ENCODE measurements at regions not wholly inside any gene's neighbourhood (a gene's known extent, or its start where the extent isn't known, plus 50 kb on each side); places are given as distances from the start of the nearest gene placed in this dataset.

- H3K9ac ChIP-seq (ENCODE audit: insufficient read length, low read depth), result no peak overlapping the region
- no peak for TF ChIP-seq YY1 (IDR thresholded peaks at IDR 0.05; ENCODE audit: insufficient read depth, insufficient read length)
- TF ChIP-seq SUZ12 (IDR thresholded peaks at IDR 0.05; ENCODE audit: extremely low read depth, insufficient read depth, insufficient read length), result no peak
- no peak for TF ChIP-seq ZNF274 (IDR thresholded peaks at IDR 0.05; ENCODE audit: low read depth, low read length)
- H3K4me1 ChIP-seq (ENCODE audit: insufficient read depth, insufficient read length), result no peaks in the 10 kb centered on the region
- H3K36me3 ChIP-seq (ENCODE audit: insufficient read depth, insufficient read length, low read length), result no peaks in the 10 kb centered on the region
- H3K27me3 ChIP-seq (ENCODE audit: insufficient read depth, insufficient read length), result no peaks in the 10 kb centered on the region
- H3K4me3 ChIP-seq (ENCODE audit: insufficient read length, low read depth), result no peak overlapping the region
- DNase-seq (ENCODE audit: low read depth, low spot score), result no peak
- no peaks in the 10 kb centered on the region for H3K9me3 ChIP-seq (ENCODE audit: insufficient read depth, low read length)
Measured at GRCh38 chr15:25613134-25613533, 174.3 kb upstream of the UBE3A start.

GRCh38 chr15:25611603-25612002, 172.8 kb upstream of the UBE3A start:
- Histone ChIP-seq H3K9me3 (ENCODE audit: insufficient read depth, low read length) (no peaks in the 10 kb centered on the region), H3K27me3 (ENCODE audit: insufficient read depth, insufficient read length) (no peaks in the 10 kb centered on the region), H3K4me1 (ENCODE audit: insufficient read depth, insufficient read length) (no peaks in the 10 kb centered on the region), H3K36me3 (ENCODE audit: insufficient read depth, insufficient read length, low read length) (no peaks in the 10 kb centered on the region), H3K9ac (ENCODE audit: insufficient read length, low read depth) (no peak overlapping the region), H3K4me3 (ENCODE audit: insufficient read length, low read depth) (no peak overlapping the region)
- TF ChIP-seq YY1 (IDR thresholded peaks at IDR 0.05; ENCODE audit: insufficient read depth, insufficient read length) (no peak), SUZ12 (IDR thresholded peaks at IDR 0.05; ENCODE audit: extremely low read depth, insufficient read depth, insufficient read length) (no peak), ZNF274 (IDR thresholded peaks at IDR 0.05; ENCODE audit: low read depth, low read length) (no peak)
- DNase-seq (ENCODE audit: low read depth, low spot score), result no peak

GRCh38 chr15:25609371-25609770, 170.5 kb upstream of the UBE3A start:
- H3K36me3 ChIP-seq (ENCODE audit: insufficient read depth, insufficient read length, low read length), result no peaks in the 10 kb centered on the region
- H3K9me3 ChIP-seq (ENCODE audit: insufficient read depth, low read length), result no peaks in the 10 kb centered on the region
- H3K27me3 ChIP-seq (ENCODE audit: insufficient read depth, insufficient read length), result no peaks in the 10 kb centered on the region
- DNase-seq (ENCODE audit: low read depth, low spot score), result no peak
- TF ChIP-seq SUZ12 (IDR thresholded peaks at IDR 0.05; ENCODE audit: extremely low read depth, insufficient read depth, insufficient read length) (no peak), YY1 (IDR thresholded peaks at IDR 0.05; ENCODE audit: insufficient read depth, insufficient read length) (no peak), ZNF274 (IDR thresholded peaks at IDR 0.05; ENCODE audit: low read depth, low read length) (no peak)
- no peak overlapping the region for H3K9ac ChIP-seq (ENCODE audit: insufficient read length, low read depth)
- H3K4me1 ChIP-seq (ENCODE audit: insufficient read depth, insufficient read length), result no peaks in the 10 kb centered on the region
- H3K4me3 ChIP-seq (ENCODE audit: insufficient read length, low read depth), result no peak overlapping the region

- no peak for TF ChIP-seq SUZ12 (IDR thresholded peaks at IDR 0.05; ENCODE audit: extremely low read depth, insufficient read depth, insufficient read length)
- no peak for TF ChIP-seq YY1 (IDR thresholded peaks at IDR 0.05; ENCODE audit: insufficient read depth, insufficient read length)
- no peak for TF ChIP-seq ZNF274 (IDR thresholded peaks at IDR 0.05; ENCODE audit: low read depth, low read length)
- Histone ChIP-seq H3K4me1 (ENCODE audit: insufficient read depth, insufficient read length) (no peaks in the 10 kb centered on the region), H3K9me3 (ENCODE audit: insufficient read depth, low read length) (no peaks in the 10 kb centered on the region), H3K4me3 (ENCODE audit: insufficient read length, low read depth) (no peak overlapping the region), H3K36me3 (ENCODE audit: insufficient read depth, insufficient read length, low read length) (no peaks in the 10 kb centered on the region), H3K9ac (ENCODE audit: insufficient read length, low read depth) (no peak overlapping the region), H3K27me3 (ENCODE audit: insufficient read depth, insufficient read length) (no peaks in the 10 kb centered on the region)
- DNase-seq (ENCODE audit: low read depth, low spot score), result no peak
Measured at GRCh38 chr15:25608926-25609325, 170.1 kb upstream of the UBE3A start.

- TF ChIP-seq SUZ12 (IDR thresholded peaks at IDR 0.05; ENCODE audit: extremely low read depth, insufficient read depth, insufficient read length), result no peak
- TF ChIP-seq ZNF274 (IDR thresholded peaks at IDR 0.05; ENCODE audit: low read depth, low read length), result no peak
- no peak for TF ChIP-seq YY1 (IDR thresholded peaks at IDR 0.05; ENCODE audit: insufficient read depth, insufficient read length)
- H3K4me1 ChIP-seq (ENCODE audit: insufficient read depth, insufficient read length), result no peaks in the 10 kb centered on the region
- H3K27me3 ChIP-seq (ENCODE audit: insufficient read depth, insufficient read length), result no peaks in the 10 kb centered on the region
- DNase-seq (ENCODE audit: low read depth, low spot score), result no peak
- no peaks in the 10 kb centered on the region for H3K36me3 ChIP-seq (ENCODE audit: insufficient read depth, insufficient read length, low read length)
- H3K9ac ChIP-seq (ENCODE audit: insufficient read length, low read depth), result no peak overlapping the region
- no peaks in the 10 kb centered on the region for H3K9me3 ChIP-seq (ENCODE audit: insufficient read depth, low read length)
- H3K4me3 ChIP-seq (ENCODE audit: insufficient read length, low read depth), result no peak overlapping the region
Measured at GRCh38 chr15:25605151-25605550, 166.3 kb upstream of the UBE3A start.

- Histone ChIP-seq H3K9ac (ENCODE audit: insufficient read length, low read depth) (no peak overlapping the region), H3K4me1 (ENCODE audit: insufficient read depth, insufficient read length) (no peaks in the 10 kb centered on the region), H3K9me3 (ENCODE audit: insufficient read depth, low read length) (no peaks in the 10 kb centered on the region), H3K4me3 (ENCODE audit: insufficient read length, low read depth) (no peak overlapping the region), H3K36me3 (ENCODE audit: insufficient read depth, insufficient read length, low read length) (no peaks in the 10 kb centered on the region), H3K27me3 (ENCODE audit: insufficient read depth, insufficient read length) (no peaks in the 10 kb centered on the region)
- DNase-seq (ENCODE audit: low read depth, low spot score), result no peak
- TF ChIP-seq YY1 (IDR thresholded peaks at IDR 0.05; ENCODE audit: insufficient read depth, insufficient read length) (no peak), SUZ12 (IDR thresholded peaks at IDR 0.05; ENCODE audit: extremely low read depth, insufficient read depth, insufficient read length) (no peak), ZNF274 (IDR thresholded peaks at IDR 0.05; ENCODE audit: low read depth, low read length) (no peak)
Measured at GRCh38 chr15:25600751-25601150, 161.9 kb upstream of the UBE3A start.

GRCh38 chr15:25597571-25597970, 158.7 kb upstream of the UBE3A start:
- no peaks in the 10 kb centered on the region for H3K27me3 ChIP-seq (ENCODE audit: insufficient read depth, insufficient read length)
- no peak overlapping the region for H3K4me3 ChIP-seq (ENCODE audit: insufficient read length, low read depth)
- no peak for DNase-seq (ENCODE audit: low read depth, low spot score)
- H3K9me3 ChIP-seq (ENCODE audit: insufficient read depth, low read length), result no peaks in the 10 kb centered on the region
- H3K4me1 ChIP-seq (ENCODE audit: insufficient read depth, insufficient read length), result no peaks in the 10 kb centered on the region
- H3K9ac ChIP-seq (ENCODE audit: insufficient read length, low read depth), result no peak overlapping the region
- H3K36me3 ChIP-seq (ENCODE audit: insufficient read depth, insufficient read length, low read length), result no peaks in the 10 kb centered on the region
- TF ChIP-seq ZNF274 (IDR thresholded peaks at IDR 0.05; ENCODE audit: low read depth, low read length), result no peak
- no peak for TF ChIP-seq SUZ12 (IDR thresholded peaks at IDR 0.05; ENCODE audit: extremely low read depth, insufficient read depth, insufficient read length)
- TF ChIP-seq YY1 (IDR thresholded peaks at IDR 0.05; ENCODE audit: insufficient read depth, insufficient read length), result no peak

Measured in NT2/D1 (cell line).